ENCODE measurements at regions not wholly inside any gene's neighbourhood (a gene's known extent, or its start where the extent isn't known, plus 50 kb on each side); places are given as distances from the start of the nearest gene placed in this dataset.

DNA sequence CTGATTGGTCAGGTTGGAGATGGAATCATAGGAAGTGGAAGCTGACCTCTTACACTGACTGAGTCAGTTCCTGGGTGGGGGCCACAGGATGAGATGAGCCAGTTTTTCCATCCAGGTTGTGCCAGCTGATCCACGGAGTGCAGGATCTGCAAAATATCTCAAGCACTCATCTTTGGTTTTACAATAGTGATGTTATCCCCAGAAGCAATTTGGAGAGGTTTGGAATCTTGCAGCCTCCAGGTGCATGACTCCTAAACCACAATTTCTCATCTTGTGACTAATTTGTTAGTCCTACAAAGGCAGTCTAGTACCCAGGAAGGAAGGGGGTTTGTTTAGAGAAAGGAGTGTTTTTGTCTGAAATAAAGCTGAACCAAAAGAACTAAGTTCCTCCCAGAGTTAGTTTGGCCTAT, 212.8 kb downstream of the SLITRK6 start:
- Histone ChIP-seq H3K9ac (ENCODE audit: low read length) (no peak overlapping the region), H3K36me3 (replicated peaks in 1 of 2; ENCODE audit: control extremely low read depth in 1 of 2, control insufficient read depth in 1 of 2, extremely low read depth in 1 of 2, insufficient read depth in 2 of 2, low read length in 1 of 2) (no peaks in the 10 kb centered on the region), H3K27ac (ENCODE audit: low read length in 2 of 2) (no peak overlapping the region), H4K20me1 (ENCODE audit: control insufficient read depth, insufficient read depth, low read length, poor library complexity, severe bottlenecking) (no peaks in the 10 kb centered on the region), H3K79me2 (ENCODE audit: control insufficient read depth, insufficient read depth, low read length) (no peaks in the 10 kb centered on the region), H3K4me2 (replicated peaks; ENCODE audit: low read depth, low read length, poor library complexity, severe bottlenecking) (no peak overlapping the region), H2AFZ (ENCODE audit: insufficient read depth, low read depth, low read length, poor library complexity, severe bottlenecking) (no peak overlapping the region), H3K27me3 (replicated peaks in 1 of 4; ENCODE audit: control extremely low read depth in 1 of 4, control insufficient read depth in 3 of 4, insufficient read depth in 4 of 4, low read length in 3 of 4) (no peaks in the 10 kb centered on the region), H3K4me3 (ENCODE audit: control extremely low read depth in 1 of 5, extremely low read depth in 1 of 5, insufficient read depth in 1 of 5, low read depth in 2 of 5, low read length in 4 of 5) (no peak overlapping the region), H3K4me1 (ENCODE audit: control insufficient read depth in 2 of 2, insufficient read depth in 2 of 2, low read length in 2 of 2) (no peaks in the 10 kb centered on the region), H3K9me3 (ENCODE audit: control extremely low read depth in 1 of 3, control insufficient read depth in 2 of 3, insufficient read depth in 1 of 3, low read length in 2 of 3) (peaks cover 0 to 13% (median 0%) of the 10 kb centered on the region in 3 donors)
- ChIA-PET POLR2A (no interaction called here), CTCF (no interaction called here)
- Mint-ChIP-seq H3K27me3 (no peaks in the 10 kb centered on the region), H3K9me3 (ENCODE audit: insufficient read depth) (peaks cover 3% of the 10 kb centered on the region), H3K4me1 (no peaks in the 10 kb centered on the region), H3K4me3 (no peak overlapping the region), H3K27ac (no peak overlapping the region)
- no CpG with 5 or more reads among the region's 1 CpG for WGBS (ENCODE audit: insufficient coverage)
- DNase-seq (no peak), ATAC-seq (ENCODE audit: low read depth) (no peak)
- intact Hi-C loops (cut with micrococcal nuclease) = no loop called here
- no peak for TF ChIP-seq EZH2 (IDR thresholded peaks at IDR 0.05; ENCODE audit: borderline replicate concordance, insufficient read depth, low read depth, low read length, poor library complexity, severe bottlenecking)
- TF ChIP-seq, protein P1, sequence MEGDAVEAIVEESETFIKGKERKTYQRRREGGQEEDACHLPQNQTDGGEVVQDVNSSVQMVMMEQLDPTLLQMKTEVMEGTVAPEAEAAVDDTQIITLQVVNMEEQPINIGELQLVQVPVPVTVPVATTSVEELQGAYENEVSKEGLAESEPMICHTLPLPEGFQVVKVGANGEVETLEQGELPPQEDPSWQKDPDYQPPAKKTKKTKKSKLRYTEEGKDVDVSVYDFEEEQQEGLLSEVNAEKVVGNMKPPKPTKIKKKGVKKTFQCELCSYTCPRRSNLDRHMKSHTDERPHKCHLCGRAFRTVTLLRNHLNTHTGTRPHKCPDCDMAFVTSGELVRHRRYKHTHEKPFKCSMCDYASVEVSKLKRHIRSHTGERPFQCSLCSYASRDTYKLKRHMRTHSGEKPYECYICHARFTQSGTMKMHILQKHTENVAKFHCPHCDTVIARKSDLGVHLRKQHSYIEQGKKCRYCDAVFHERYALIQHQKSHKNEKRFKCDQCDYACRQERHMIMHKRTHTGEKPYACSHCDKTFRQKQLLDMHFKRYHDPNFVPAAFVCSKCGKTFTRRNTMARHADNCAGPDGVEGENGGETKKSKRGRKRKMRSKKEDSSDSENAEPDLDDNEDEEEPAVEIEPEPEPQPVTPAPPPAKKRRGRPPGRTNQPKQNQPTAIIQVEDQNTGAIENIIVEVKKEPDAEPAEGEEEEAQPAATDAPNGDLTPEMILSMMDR (IDR thresholded peaks at IDR 0.05) = no peak

DNA sequence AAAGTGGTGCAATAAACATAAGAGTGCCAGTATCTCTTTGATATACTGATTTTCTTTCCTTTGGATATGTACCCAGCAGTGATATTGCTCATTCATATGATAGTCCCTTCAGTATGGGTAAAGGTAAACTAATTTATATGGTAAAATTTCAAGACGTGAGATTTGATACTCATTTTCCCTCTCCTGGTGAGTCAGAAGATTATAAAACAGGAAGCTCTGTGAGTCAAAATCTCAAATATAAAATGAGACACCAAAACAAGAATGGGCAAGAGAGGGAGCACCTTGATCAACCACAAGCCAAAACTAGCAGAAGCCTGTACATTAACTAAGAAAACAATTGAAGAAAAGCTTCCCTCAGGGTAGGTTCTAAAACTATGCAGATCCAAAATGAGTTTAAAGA, 216.3 kb downstream of the SLITRK6 start:
- H2AFZ ChIP-seq (ENCODE audit: insufficient read depth, low read depth, low read length, poor library complexity, severe bottlenecking) = no peak overlapping the region
- no peak overlapping the region for H3K4me3 ChIP-seq (ENCODE audit: control extremely low read depth in 1 of 5, extremely low read depth in 1 of 5, insufficient read depth in 1 of 5, low read depth in 2 of 5, low read length in 4 of 5)
- Mint-ChIP-seq H3K27me3 (no peaks in the 10 kb centered on the region), H3K27ac (no peak overlapping the region), H3K4me3 (no peak overlapping the region), H3K4me1 (no peaks in the 10 kb centered on the region), H3K9me3 (ENCODE audit: insufficient read depth) (no peaks in the 10 kb centered on the region)
- no peaks in the 10 kb centered on the region for H4K20me1 ChIP-seq (ENCODE audit: control insufficient read depth, insufficient read depth, low read length, poor library complexity, severe bottlenecking)
- no peaks in the 10 kb centered on the region for H3K36me3 ChIP-seq (replicated peaks in 1 of 2; ENCODE audit: control extremely low read depth in 1 of 2, control insufficient read depth in 1 of 2, extremely low read depth in 1 of 2, insufficient read depth in 2 of 2, low read length in 1 of 2)
- no peak overlapping the region for H3K4me2 ChIP-seq (replicated peaks; ENCODE audit: low read depth, low read length, poor library complexity, severe bottlenecking)
- H3K9me3 ChIP-seq (ENCODE audit: control extremely low read depth in 1 of 3, control insufficient read depth in 2 of 3, insufficient read depth in 1 of 3, low read length in 2 of 3) = peaks cover 0 to 3% (median 0%) of the 10 kb centered on the region in 3 donors
- intact Hi-C loops (cut with micrococcal nuclease) = no loop called here
- no peak overlapping the region for H3K27ac ChIP-seq (ENCODE audit: low read length in 2 of 2)
- no peak overlapping the region for H3K9ac ChIP-seq (ENCODE audit: low read length)
- ATAC-seq (ENCODE audit: low read depth) (no peak), DNase-seq (no peak)
- ChIA-PET CTCF (no interaction called here), POLR2A (no interaction called here)
- TF ChIP-seq EZH2 (IDR thresholded peaks at IDR 0.05; ENCODE audit: borderline replicate concordance, insufficient read depth, low read depth, low read length, poor library complexity, severe bottlenecking) = no peak
- TF ChIP-seq, protein P1 (IDR thresholded peaks at IDR 0.05) = no peak
- no peaks in the 10 kb centered on the region for H3K27me3 ChIP-seq (replicated peaks in 1 of 4; ENCODE audit: control extremely low read depth in 1 of 4, control insufficient read depth in 3 of 4, insufficient read depth in 4 of 4, low read length in 3 of 4)
- no peaks in the 10 kb centered on the region for H3K79me2 ChIP-seq (ENCODE audit: control insufficient read depth, insufficient read depth, low read length)
- no CpG with 5 or more reads among the region's 1 CpG for WGBS (ENCODE audit: insufficient coverage)
- H3K4me1 ChIP-seq (ENCODE audit: control insufficient read depth in 2 of 2, insufficient read depth in 2 of 2, low read length in 2 of 2) = no peaks in the 10 kb centered on the region

Measured in B cell (primary cell).